Inferior parietal cortex (tissue), 1 donor: ENCODE measurements at regions not wholly inside any gene's neighbourhood (a gene's known extent, or its start where the extent isn't known, plus 50 kb on each side); places are given as distances from the start of the nearest gene placed in this dataset.
"Not testable (repeated sequence)": the region's sequence is repeated elsewhere in the genome, so short reads cannot be mapped to it uniquely, and the experiment has no call there.

ENCODE experiments used
- DNase-seq: peaks from one replicate; pipeline ENCODE4 v3.0.0-alpha.2; 2016; ENCODE audit errors: extremely low spot score

GRCh38 chr12:127606476-127607015 lies 660.4 kb upstream of the TMEM132C start:
- DNase-seq: no peak

- DNase-seq: no peak
Measured at GRCh38 chr12:127607146-127607725, 659.7 kb upstream of the TMEM132C start.

- not testable (repeated sequence) for DNase-seq
Measured at GRCh38 chr12:127608359-127608758, 658.6 kb upstream of the TMEM132C start.

- no peak for DNase-seq
Measured at GRCh38 chr12:127613056-127613455, 653.9 kb upstream of the TMEM132C start.

- no peak for DNase-seq
Measured at GRCh38 chr12:127619869-127620734, 646.9 kb upstream of the TMEM132C start.

- DNase-seq: no peak
Measured at GRCh38 chr12:127620735-127621355, 646.1 kb upstream of the TMEM132C start.

- no peak for DNase-seq
Measured at GRCh38 chr12:127621366-127621765, 645.6 kb upstream of the TMEM132C start.

GRCh38 chr12:127623362-127623761 lies 643.6 kb upstream of the TMEM132C start:
- DNase-seq: no peak

- no peak for DNase-seq
Measured at GRCh38 chr12:127625176-127625771, 641.7 kb upstream of the TMEM132C start.

GRCh38 chr12:127628645-127629044 lies 638.3 kb upstream of the TMEM132C start:
- peak; percentile 48 for DNase-seq

- DNase-seq: no peak
Measured at GRCh38 chr12:127629066-127629820, 637.7 kb upstream of the TMEM132C start.

GRCh38 chr12:127632461-127632860 lies 634.5 kb upstream of the TMEM132C start:
- no peak for DNase-seq

GRCh38 chr12:127635838-127636237 lies 631.1 kb upstream of the TMEM132C start:
- DNase-seq: no peak

GRCh38 chr12:127636882-127637281 lies 630.1 kb upstream of the TMEM132C start:
- no peak for DNase-seq

- no peak for DNase-seq
Measured at GRCh38 chr12:127640181-127640886, 626.6 kb upstream of the TMEM132C start.

GRCh38 chr12:127642208-127642607 lies 624.8 kb upstream of the TMEM132C start:
- DNase-seq: no peak

GRCh38 chr12:127648321-127648720 lies 618.6 kb upstream of the TMEM132C start:
- no peak for DNase-seq

GRCh38 chr12:127649961-127650360 lies 617.0 kb upstream of the TMEM132C start:
- DNase-seq: no peak

GRCh38 chr12:127650626-127651025 lies 616.3 kb upstream of the TMEM132C start:
- no peak for DNase-seq

GRCh38 chr12:127652281-127652680 lies 614.7 kb upstream of the TMEM132C start:
- DNase-seq: no peak
